Brain microvascular endothelial cell (primary cell): ENCODE measurements at regions not wholly inside any gene's neighbourhood (a gene's known extent, or its start where the extent isn't known, plus 50 kb on each side); places are given as distances from the start of the nearest gene placed in this dataset.

Source experiments
- DNase-seq: peaks from one replicate; pipeline ENCODE4 v3.0.0-alpha.2; 2020
- H3K27ac ChIP-seq: fragments of 250-450 bp; sonication (Bioruptor Pico); 2 replicates; pipeline ENCODE4 v1.5.1; 2020; ENCODE audit warnings: mild to moderate bottlenecking, moderate library complexity
- H3K27me3 ChIP-seq: fragments of 250-450 bp; sonication (Bioruptor Pico); replicated peaks from 2 replicates; pipeline ENCODE4 v1.5.1; 2020; ENCODE audit warnings: mild to moderate bottlenecking
- H3K36me3 ChIP-seq: fragments of 250-450 bp; sonication (Bioruptor Pico); replicated peaks from 2 replicates; pipeline ENCODE4 v1.5.1; 2020; ENCODE audit warnings: mild to moderate bottlenecking
- H3K4me3 ChIP-seq: 2 replicates; pipeline ENCODE4 v1.5.1; 2011; ENCODE audit warnings: low read depth, mild to moderate bottlenecking, control low read depth, low read length, moderate library complexity
- CTCF ChIP-seq: IDR thresholded peaks from 2 replicates; pipeline ENCODE4 v1.5.1; 2011; ENCODE audit warnings: low read depth, mild to moderate bottlenecking, moderate library complexity, low read length, control low read depth, inconsistent platforms; ENCODE audit errors: missing control alignments
- in situ Hi-C: cut with HindIII; loops from 2 replicates; pipeline ENCODE4 v1.10.0; 2017; ENCODE audit warnings: low sequenced_read_pairs, low pct_ligation_motif_present

- no peak for DNase-seq
- in situ Hi-C loops, result no loop called here
- Histone ChIP-seq H3K27me3 (no peaks in the 10 kb centered on the region), H3K27ac (no peak overlapping the region), H3K4me3 (no peak overlapping the region), H3K36me3 (no peaks in the 10 kb centered on the region)
- no peak for TF ChIP-seq CTCF
Observed at GRCh38 chr11:128125723-128126122, 461.6 kb downstream of the ETS1 start.

- Histone ChIP-seq H3K27me3 (no peaks in the 10 kb centered on the region), H3K4me3 (no peak overlapping the region), H3K27ac (no peak overlapping the region), H3K36me3 (no peaks in the 10 kb centered on the region)
- in situ Hi-C loops, result no loop called here
- TF ChIP-seq CTCF, result no peak
- DNase-seq, result no peak
Observed at GRCh38 chr11:128116885-128117284, 470.5 kb downstream of the ETS1 start.

- no peak for TF ChIP-seq CTCF
- H3K36me3 ChIP-seq, result no peaks in the 10 kb centered on the region
Observed at GRCh38 chr11:128116447-128116846, 470.9 kb downstream of the ETS1 start.

GRCh38 chr11:128105950-128106349 is 481.4 kb downstream of the ETS1 start:
- in situ Hi-C loops, result no loop called here
- Histone ChIP-seq H3K27me3 (no peaks in the 10 kb centered on the region), H3K36me3 (no peaks in the 10 kb centered on the region), H3K4me3 (no peak overlapping the region), H3K27ac (no peak overlapping the region)
- no peak for TF ChIP-seq CTCF
- no peak for DNase-seq

More at GRCh38 chr11:128116447-128116846, 470.9 kb downstream of the ETS1 start:
- Histone ChIP-seq H3K27me3 (no peaks in the 10 kb centered on the region), H3K27ac (no peak overlapping the region), H3K4me3 (no peak overlapping the region)
- DNase-seq, result no peak
- in situ Hi-C loops, result no loop called here

GRCh38 chr11:128105511-128105910 is 481.8 kb downstream of the ETS1 start:
- no peak overlapping the region for H3K27ac ChIP-seq
- no peak for DNase-seq
- no peaks in the 10 kb centered on the region for H3K27me3 ChIP-seq
- in situ Hi-C loops, result no loop called here
- H3K4me3 ChIP-seq, result no peak overlapping the region
- H3K36me3 ChIP-seq, result no peaks in the 10 kb centered on the region
- TF ChIP-seq CTCF, result no peak

GRCh38 chr11:128103278-128103873 is 484.0 kb downstream of the ETS1 start:
- no peak for TF ChIP-seq CTCF
- H3K27ac ChIP-seq, result no peak overlapping the region
- in situ Hi-C loops, result no loop called here
- H3K36me3 ChIP-seq, result no peaks in the 10 kb centered on the region
- H3K27me3 ChIP-seq, result no peaks in the 10 kb centered on the region
- no peak overlapping the region for H3K4me3 ChIP-seq
- DNase-seq, result no peak
